ENCODE measurements at regions not wholly inside any gene's neighbourhood (a gene's known extent, or its start where the extent isn't known, plus 50 kb on each side); places are given as distances from the start of the nearest gene placed in this dataset.

DNA sequence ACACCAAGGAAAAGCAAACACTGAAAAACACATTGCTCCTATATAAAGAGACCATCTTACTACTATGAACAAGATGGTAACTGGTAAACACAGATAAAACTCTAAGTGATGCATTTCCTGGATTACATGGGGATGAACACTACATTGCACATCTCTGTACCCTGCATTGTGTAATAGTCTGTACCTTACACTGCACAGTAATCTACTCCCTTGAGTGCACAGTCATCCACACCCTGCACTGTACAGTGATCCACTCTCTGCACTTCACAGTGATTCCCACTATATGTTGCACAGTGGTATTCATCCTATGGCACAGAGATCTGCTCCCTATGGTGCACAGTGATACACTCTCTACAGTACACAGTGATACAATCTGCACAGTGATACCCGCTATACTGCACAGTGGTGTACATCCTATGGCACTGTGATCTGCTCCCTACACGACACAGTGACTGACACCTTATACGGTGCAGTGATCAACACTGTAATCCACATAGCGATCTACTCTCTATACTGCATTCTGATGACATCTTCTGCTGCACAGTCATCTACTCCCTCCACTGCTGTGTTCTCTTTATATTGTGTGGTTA is 462.2 kb upstream of the RGPD4 start:
- DNase-seq (ENCODE audit: low spot score) = no peak

- DNase-seq (ENCODE audit: low spot score) = no peak
Observed at GRCh38 chr2:107374249-107374648, 452.4 kb upstream of the RGPD4 start.

GRCh38 chr2:107376909-107377308 is 449.8 kb upstream of the RGPD4 start:
- no peak for DNase-seq (ENCODE audit: low spot score)

DNA sequence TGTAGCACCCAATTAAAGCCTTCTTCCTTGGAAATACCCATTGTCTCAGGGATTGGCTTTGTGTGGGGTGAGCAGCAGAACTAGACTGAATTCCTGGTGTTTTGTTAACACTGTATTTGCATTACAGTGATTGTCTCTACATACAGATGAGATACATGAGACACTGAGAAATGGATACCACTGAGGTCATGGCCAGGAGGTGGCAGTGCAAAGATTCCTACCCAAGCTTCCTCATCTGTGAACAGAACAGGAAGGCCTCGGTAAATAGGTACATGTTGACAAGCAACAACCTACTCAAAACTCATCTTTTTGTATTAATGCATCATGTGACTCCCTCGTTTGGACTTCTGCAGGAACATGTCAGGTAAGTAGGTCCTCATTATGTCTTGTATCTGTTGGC is 445.8 kb upstream of the RGPD4 start:
- no peak for DNase-seq (ENCODE audit: low spot score)

DNA sequence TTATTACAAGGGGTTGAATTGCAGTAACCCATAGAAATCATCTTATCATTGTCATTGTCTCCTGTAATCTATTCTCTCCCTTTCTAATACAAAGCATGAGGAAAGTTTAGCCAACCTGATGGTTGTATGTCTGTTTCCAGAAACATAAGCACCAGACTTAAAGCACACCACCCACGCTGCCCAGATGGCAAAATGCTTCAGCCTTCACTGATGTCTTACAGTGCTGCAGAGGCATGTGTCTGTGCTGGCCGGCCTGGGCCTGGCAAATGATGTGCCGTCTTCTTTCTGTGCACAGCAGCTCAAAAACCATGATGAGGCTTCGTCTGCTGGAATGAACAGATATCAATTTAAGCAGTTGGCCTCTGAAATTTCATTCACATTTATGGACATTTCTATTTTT is 443.0 kb upstream of the RGPD4 start:
- no peak for DNase-seq (ENCODE audit: low spot score)

DNA sequence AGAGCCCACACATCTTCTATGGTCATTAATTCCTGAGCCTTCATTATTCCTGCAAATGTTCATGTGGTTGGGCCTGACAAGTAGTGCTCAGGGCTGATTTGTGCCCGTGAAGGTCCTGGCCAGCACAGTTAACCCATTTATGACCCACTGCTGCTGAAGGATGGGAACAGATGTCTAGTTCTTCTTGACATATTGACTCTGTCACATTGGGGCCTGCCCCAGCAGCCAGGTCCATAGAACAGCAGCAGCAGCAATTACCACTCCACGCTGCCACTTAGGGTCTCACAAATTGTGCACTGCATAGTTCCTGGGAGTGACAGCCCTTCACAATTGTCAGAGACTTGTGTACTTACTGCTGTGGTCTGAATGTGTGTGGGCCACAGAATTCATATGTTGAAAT is 442.3 kb upstream of the RGPD4 start:
- no peak for DNase-seq (ENCODE audit: low spot score)

- DNase-seq (ENCODE audit: low spot score) = no peak
Observed at GRCh38 chr2:107385921-107386320, 440.8 kb upstream of the RGPD4 start.

DNA sequence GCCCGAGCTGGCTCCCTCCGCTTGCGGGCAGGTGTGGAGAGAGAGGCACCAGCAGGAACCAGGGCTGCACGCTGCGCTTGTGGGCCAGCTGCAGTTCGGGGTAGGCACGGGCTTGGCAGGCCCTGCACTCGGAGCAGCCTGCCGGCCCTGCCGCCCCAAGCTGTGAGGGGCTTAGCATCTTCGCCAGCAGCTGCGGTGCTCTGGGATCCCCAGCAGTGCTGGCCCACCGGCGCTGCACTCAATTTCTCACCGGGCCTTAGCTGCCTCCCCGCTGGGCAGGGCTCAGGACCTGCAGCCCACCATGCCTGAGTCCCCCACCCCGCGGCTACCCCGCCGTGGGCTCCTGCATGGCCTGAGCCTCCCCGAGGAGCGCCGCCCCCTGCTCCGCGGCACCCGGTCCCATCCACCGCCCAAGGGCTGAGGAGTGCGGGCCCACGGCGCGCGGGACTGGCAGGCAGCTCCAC is 434.4 kb upstream of the RGPD4 start:
- DNase-seq (ENCODE audit: low spot score) = no peak

GRCh38 chr2:107393516-107393915 is 433.2 kb upstream of the RGPD4 start:
- no peak for DNase-seq (ENCODE audit: low spot score)

- DNase-seq (ENCODE audit: low spot score) = no peak
Observed at GRCh38 chr2:107398683-107399082, 428.0 kb upstream of the RGPD4 start.

GRCh38 chr2:107402330-107402729 is 424.4 kb upstream of the RGPD4 start:
- DNase-seq (ENCODE audit: low spot score) = peak; percentile 46

- DNase-seq (ENCODE audit: low spot score) = no peak
Observed at GRCh38 chr2:107405261-107405660, 421.4 kb upstream of the RGPD4 start.

DNA sequence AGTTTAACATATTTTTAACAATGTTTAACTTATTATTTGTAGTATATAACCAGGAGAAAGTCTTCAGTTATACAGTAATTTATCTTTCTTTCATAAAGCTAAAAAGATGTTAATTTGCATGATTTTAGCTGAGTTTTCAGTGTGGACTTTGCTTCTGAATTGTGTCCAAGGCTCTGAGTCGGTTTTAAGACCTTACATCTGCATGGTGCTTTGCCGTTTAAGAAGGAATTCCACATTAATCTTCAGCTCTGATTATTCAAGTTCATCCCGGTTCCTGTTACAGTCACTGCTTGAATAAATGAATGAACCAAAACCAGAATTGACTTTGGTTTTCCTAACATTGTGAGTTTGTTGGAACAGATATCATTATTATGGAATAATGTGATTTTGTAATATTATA is 419.7 kb upstream of the RGPD4 start:
- no peak for DNase-seq (ENCODE audit: low spot score)

- DNase-seq (ENCODE audit: low spot score) = no peak
Observed at GRCh38 chr2:107407974-107408373, 418.7 kb upstream of the RGPD4 start.

GRCh38 chr2:107411267-107411666 is 415.4 kb upstream of the RGPD4 start:
- no peak for DNase-seq (ENCODE audit: low spot score)

- DNase-seq (ENCODE audit: low spot score) = no peak
Observed at GRCh38 chr2:107412209-107412904, 414.3 kb upstream of the RGPD4 start.

DNA sequence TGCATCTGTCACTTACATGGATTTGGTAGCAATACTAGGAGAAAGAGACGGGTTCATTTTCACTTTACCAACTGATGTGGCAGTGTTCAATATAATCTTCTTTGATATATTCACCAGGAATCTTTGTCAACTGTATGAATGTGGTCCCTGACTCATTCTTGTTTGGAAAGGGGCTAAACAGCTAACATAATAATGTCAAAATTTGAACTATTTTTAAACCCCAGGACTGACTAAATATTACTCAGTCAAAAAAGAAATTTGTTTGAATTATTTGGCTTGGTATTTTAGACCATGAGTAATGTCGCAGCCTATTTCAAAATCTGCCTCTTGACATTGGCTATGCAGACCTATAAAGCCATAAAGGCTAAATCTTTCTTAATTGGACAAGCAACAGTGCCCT is 413.7 kb upstream of the RGPD4 start:
- no peak for DNase-seq (ENCODE audit: low spot score)

GRCh38 chr2:107414376-107414775 is 412.3 kb upstream of the RGPD4 start:
- peak; percentile 6 for DNase-seq (ENCODE audit: low spot score)

DNA sequence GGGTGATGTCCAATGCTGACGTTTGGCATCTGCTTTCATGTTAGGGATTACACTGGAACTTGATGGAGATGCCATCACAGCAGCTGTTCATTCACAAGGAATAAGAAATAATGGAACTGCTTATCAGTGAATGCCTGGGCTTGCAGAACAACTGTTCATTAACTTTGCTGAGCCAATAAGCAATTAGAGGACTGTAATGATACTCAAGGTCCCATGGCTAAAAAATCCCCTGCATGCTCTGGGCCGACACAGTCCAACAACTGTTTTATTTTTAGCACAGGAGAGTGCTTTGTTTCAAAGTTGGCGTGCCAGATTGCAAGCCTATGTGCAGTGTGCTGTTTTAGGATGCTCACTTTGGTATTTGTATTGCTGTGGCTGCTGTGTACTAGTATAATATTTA is 408.0 kb upstream of the RGPD4 start:
- DNase-seq (ENCODE audit: low spot score) = no peak

DNA sequence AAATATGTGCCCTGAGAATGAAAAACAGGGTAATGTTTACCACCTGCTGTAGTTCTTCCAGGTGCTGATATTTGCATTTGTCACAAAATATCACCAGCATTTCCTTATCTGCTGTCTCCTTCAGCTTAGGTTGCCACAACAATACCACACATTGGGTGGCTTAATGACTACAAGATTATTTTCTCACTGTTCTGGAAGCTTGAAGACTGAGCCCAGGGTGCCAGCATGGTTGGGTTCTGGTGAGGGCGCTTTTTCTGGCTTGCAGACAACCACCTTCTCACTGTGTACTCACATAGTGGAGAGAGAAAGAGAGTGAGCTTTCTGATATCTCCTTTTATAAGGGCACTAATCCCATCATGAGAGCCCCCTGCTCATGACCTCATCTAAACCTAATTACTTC is 407.5 kb upstream of the RGPD4 start:
- no peak for DNase-seq (ENCODE audit: low spot score)

DNA sequence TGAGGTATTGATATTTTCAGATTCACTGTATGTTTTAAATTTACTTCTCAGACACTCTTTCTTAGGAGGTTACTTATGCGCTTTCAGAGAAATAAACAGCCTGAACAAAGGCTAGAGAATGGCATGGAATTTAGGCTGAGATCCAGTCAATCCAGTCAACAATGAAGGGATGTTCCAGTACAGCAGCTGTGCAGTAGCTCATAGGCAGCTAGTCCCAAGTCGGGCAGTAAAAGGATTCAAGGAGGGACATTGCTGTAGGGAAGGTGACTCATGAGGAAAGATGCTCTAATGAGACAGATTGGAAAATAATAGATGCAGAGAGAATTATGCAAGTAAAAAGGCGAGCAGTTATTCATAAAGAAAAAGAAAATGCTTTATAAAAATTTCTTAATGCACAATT is 397.9 kb upstream of the RGPD4 start:
- no peak for DNase-seq (ENCODE audit: low spot score)

DNA sequence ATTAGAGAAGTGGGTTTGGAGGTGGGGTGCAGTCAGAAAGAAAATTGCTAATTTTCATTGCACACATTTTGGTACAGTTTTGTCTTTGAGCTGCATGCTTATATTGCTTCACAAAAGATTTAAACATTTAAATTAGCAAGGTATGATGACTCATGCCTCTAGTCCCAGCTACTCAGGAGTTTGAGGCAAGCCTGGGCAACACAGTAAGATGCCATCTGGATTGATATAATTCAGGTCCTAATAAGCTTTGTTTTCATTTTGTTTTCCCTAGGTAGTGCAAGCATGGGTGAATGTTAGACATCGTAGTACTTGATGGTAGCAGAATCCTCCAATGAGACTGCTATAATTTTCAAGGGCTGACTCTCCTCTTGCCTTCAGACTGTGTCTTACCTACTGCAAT is 396.7 kb upstream of the RGPD4 start:
- DNase-seq (ENCODE audit: low spot score) = no peak

DNA sequence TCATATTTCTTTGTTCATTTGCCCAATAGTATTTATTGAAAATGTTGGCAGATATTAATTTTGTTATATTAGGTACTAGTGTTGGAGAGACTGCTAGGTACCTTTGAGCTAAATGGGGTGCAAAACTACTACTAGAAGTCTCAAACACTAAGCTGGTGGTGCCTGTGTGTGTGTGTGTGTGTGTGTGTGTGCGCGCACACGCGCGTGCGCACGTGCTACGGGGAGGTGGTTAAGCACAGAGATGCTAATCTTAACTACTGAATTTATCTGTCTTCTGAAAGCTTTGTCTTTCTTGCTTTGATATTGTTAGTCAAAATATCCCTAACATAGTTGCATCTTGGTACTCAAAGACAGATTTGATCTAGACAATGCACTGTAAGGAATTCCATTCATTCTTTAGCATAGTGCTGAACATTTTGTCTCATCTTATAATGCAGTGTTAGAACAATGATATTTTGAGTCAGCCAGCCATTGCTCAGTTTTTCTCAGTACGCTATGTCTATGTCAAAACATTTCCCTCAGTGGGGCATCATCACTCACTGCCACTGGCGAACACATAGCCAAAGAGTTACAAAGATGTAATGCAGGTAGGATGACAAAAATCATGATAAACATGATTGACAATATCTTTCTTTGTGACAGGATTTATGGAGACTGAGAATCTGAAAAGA is 396.0 kb upstream of the RGPD4 start:
- DNase-seq (ENCODE audit: low spot score) = no peak
